CD8-positive, alpha-beta memory T cell (primary cell): ENCODE measurements at regions not wholly inside any gene's neighbourhood (a gene's known extent, or its start where the extent isn't known, plus 50 kb on each side); places are given as distances from the start of the nearest gene placed in this dataset.

Experiments used
- CTCF ChIA-PET: fragments of 350-600 bp; sonication (Branson Sonifier 250); formaldehyde crosslinking; loops from one replicate; lab custom pipeline; 2021; ENCODE audit warnings: antibody characterized with exemption; lab: Charles Lee
- POLR2A ChIA-PET: fragments of 350-600 bp; sonication (Branson Sonifier 250); formaldehyde crosslinking; loops from one replicate; lab custom pipeline; 2021; ENCODE audit warnings: antibody characterized with exemption; lab: Charles Lee
- DNase-seq, 5 donors: peaks; one replicate each; pipeline versions ENCODE4 v3.0.0 to v3.0.0-alpha.2; 2020 to 2022; ENCODE audit warnings: mixed read lengths in 1 of 5
- H3K27ac ChIP-seq: one replicate; pipeline ENCODE4 v1.7.0; 2013; ENCODE audit warnings: low read depth, mild to moderate bottlenecking, low read length, moderate library complexity
- H3K27me3 ChIP-seq: 2 replicates; pipeline ENCODE4 v1.7.0; 2013; ENCODE audit warnings: low read length, mild to moderate bottlenecking; ENCODE audit not compliant: insufficient read depth, poor library complexity, severe bottlenecking
- H3K36me3 ChIP-seq: 2 replicates; pipeline ENCODE4 v1.7.0; 2013; ENCODE audit warnings: mild to moderate bottlenecking, low read length, moderate library complexity; ENCODE audit not compliant: insufficient read depth
- H3K4me1 ChIP-seq: 2 replicates; pipeline ENCODE4 v1.7.0; 2013; ENCODE audit warnings: mild to moderate bottlenecking, low read length, moderate library complexity; ENCODE audit not compliant: insufficient read depth
- H3K4me3 ChIP-seq: 2 replicates; pipeline ENCODE4 v1.7.0; 2013; ENCODE audit warnings: mild to moderate bottlenecking, low read length
- H3K9me3 ChIP-seq: 2 replicates; pipeline ENCODE4 v1.7.0; 2013; ENCODE audit warnings: mild to moderate bottlenecking, low read length
- H3K27ac Mint-ChIP-seq, 8 donors: one replicate each; pipeline ENCODE4 v1.8.0; 2020 to 2021; ENCODE audit warnings: mixed read lengths in 8 of 8, mild to moderate bottlenecking in 6 of 8, inconsistent platforms in 3 of 8, moderate library complexity in 3 of 8
- H3K27me3 Mint-ChIP-seq, 2 donors: one replicate each; pipeline ENCODE4 v1.8.0; 2020 to 2021; ENCODE audit warnings: mixed read lengths in 2 of 2, mild to moderate bottlenecking in 1 of 2, moderate library complexity in 1 of 2
- H3K36me3 Mint-ChIP-seq, 3 donors: one replicate each; pipeline ENCODE4 v1.8.0; 2020 to 2021; ENCODE audit warnings: mixed read lengths in 3 of 3, inconsistent platforms in 1 of 3, mild to moderate bottlenecking in 1 of 3
- H3K4me1 Mint-ChIP-seq, 3 donors: one replicate each; pipeline ENCODE4 v1.8.0; 2020 to 2021; ENCODE audit warnings: mixed read lengths in 3 of 3, inconsistent platforms in 1 of 3, mild to moderate bottlenecking in 1 of 3
- H3K4me3 Mint-ChIP-seq, 7 donors: one replicate each; pipeline ENCODE4 v1.8.0; 2020 to 2021; ENCODE audit warnings: mixed read lengths in 7 of 7, mild to moderate bottlenecking in 6 of 7, moderate library complexity in 4 of 7, inconsistent platforms in 2 of 7
- H3K9me3 Mint-ChIP-seq, 5 donors: one replicate each; pipeline ENCODE4 v1.8.0; 2020 to 2022; ENCODE audit warnings: mixed read lengths in 5 of 5, mild to moderate bottlenecking in 3 of 5, moderate library complexity in 2 of 5, inconsistent platforms in 1 of 5

- Mint-ChIP-seq H3K4me3 (no peak overlapping the region), H3K36me3 (no peaks in the 10 kb centered on the region), H3K27ac (no peak overlapping the region), H3K4me1 (peaks cover 0 to 3% (median 0%) of the 10 kb centered on the region in 3 donors), H3K27me3 (peaks cover 6 to 18% of the 10 kb centered on the region in 2 donors), H3K9me3 (no peaks in the 10 kb centered on the region)
- POLR2A ChIA-PET, result no interaction called here
- H3K27ac ChIP-seq, result no peak overlapping the region
- no peaks in the 10 kb centered on the region for H3K4me1 ChIP-seq
- CTCF ChIA-PET, result interaction anchor here (0.6 to 1.3 kb wide), 2 partner anchors 15 to 340 kb away, joined by 4 read pairs; no protein-coding TSS in a partner anchor
- H3K36me3 ChIP-seq, result no peaks in the 10 kb centered on the region
- no peak for DNase-seq
- no peaks in the 10 kb centered on the region for H3K9me3 ChIP-seq
- no peaks in the 10 kb centered on the region for H3K27me3 ChIP-seq
- H3K4me3 ChIP-seq, result no peak overlapping the region
Observed at GRCh38 chr4:81807386-81807785, 335.7 kb upstream of the RASGEF1B start.

DNA sequence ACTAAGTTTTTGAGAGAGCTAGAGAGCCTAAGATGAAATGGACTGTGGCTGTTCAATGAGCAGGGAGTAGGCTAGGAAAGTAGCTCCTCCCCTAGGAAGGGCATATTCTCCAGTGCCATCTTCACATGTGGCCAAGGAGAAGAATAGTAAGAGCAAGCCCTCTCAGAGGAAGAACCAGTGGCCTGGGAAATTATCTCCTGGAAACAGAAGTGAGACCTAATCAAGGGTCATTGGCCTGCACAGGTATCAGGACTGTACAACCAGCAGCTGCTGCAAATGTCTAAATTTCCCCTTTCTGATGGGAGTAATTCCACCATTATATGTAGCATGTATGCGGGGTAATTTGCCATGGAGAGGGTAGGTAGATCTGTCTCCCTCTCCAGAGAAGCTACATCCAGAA is 334.8 kb upstream of the RASGEF1B start:
- H3K4me3 Mint-ChIP-seq, result no peak overlapping the region
- Histone ChIP-seq H3K9me3 (no peaks in the 10 kb centered on the region), H3K4me3 (no peak overlapping the region), H3K36me3 (no peaks in the 10 kb centered on the region), H3K27me3 (no peaks in the 10 kb centered on the region), H3K27ac (no peak overlapping the region), H3K4me1 (no peaks in the 10 kb centered on the region)
- no peak for DNase-seq
- H3K4me1 Mint-ChIP-seq, result peaks cover 0 to 3% (median 0%) of the 10 kb centered on the region in 3 donors
- no peaks in the 10 kb centered on the region for H3K9me3 Mint-ChIP-seq
- H3K27ac Mint-ChIP-seq, result no peak overlapping the region
- peaks cover 4 to 9% of the 10 kb centered on the region in 2 donors for H3K27me3 Mint-ChIP-seq
- H3K36me3 Mint-ChIP-seq, result no peaks in the 10 kb centered on the region
- POLR2A ChIA-PET, result no interaction called here
- CTCF ChIA-PET, result interaction anchor here (0.6 to 1.5 kb wide), 4 partner anchors 16 to 339 kb away, joined by 3 to 6 read pairs (median 4); partner anchors contain the start of gene RASGEF1B

GRCh38 chr4:81804849-81805248 is 333.1 kb upstream of the RASGEF1B start:
- CTCF ChIA-PET, result no interaction called here
- H3K4me1 Mint-ChIP-seq, result peaks cover 0 to 3% (median 0%) of the 10 kb centered on the region in 3 donors
- POLR2A ChIA-PET, result no interaction called here
- H3K4me3 Mint-ChIP-seq, result no peak overlapping the region
- no peaks in the 10 kb centered on the region for H3K4me1 ChIP-seq
- no peaks in the 10 kb centered on the region for H3K36me3 Mint-ChIP-seq
- H3K27ac Mint-ChIP-seq, result no peak overlapping the region
- no peak overlapping the region for H3K4me3 ChIP-seq
- H3K9me3 Mint-ChIP-seq, result no peaks in the 10 kb centered on the region
- H3K27me3 ChIP-seq, result no peaks in the 10 kb centered on the region
- H3K9me3 ChIP-seq, result no peaks in the 10 kb centered on the region
- no peak for DNase-seq
- H3K36me3 ChIP-seq, result no peaks in the 10 kb centered on the region
- no peak overlapping the region for H3K27ac ChIP-seq
- H3K27me3 Mint-ChIP-seq, result peaks cover 0 to 5% of the 10 kb centered on the region in 2 donors

- Histone ChIP-seq H3K9me3 (no peaks in the 10 kb centered on the region), H3K27ac (no peak overlapping the region), H3K4me1 (no peaks in the 10 kb centered on the region), H3K36me3 (no peaks in the 10 kb centered on the region), H3K27me3 (no peaks in the 10 kb centered on the region), H3K4me3 (no peak overlapping the region)
- Mint-ChIP-seq H3K27me3 (peaks cover 0 to 5% of the 10 kb centered on the region in 2 donors), H3K4me3 (no peak overlapping the region), H3K9me3 (no peaks in the 10 kb centered on the region), H3K4me1 (peaks cover 0 to under 1% (median 0%) of the 10 kb centered on the region in 3 donors), H3K36me3 (no peaks in the 10 kb centered on the region), H3K27ac (no peak overlapping the region)
- CTCF ChIA-PET, result no interaction called here
- DNase-seq, result no peak
- POLR2A ChIA-PET, result no interaction called here
Observed at GRCh38 chr4:81802285-81802846, 330.7 kb upstream of the RASGEF1B start.

GRCh38 chr4:81799371-81799770 is 327.7 kb upstream of the RASGEF1B start:
- peaks cover 0 to 5% of the 10 kb centered on the region in 2 donors for H3K27me3 Mint-ChIP-seq
- Histone ChIP-seq H3K4me3 (no peak overlapping the region), H3K9me3 (no peaks in the 10 kb centered on the region), H3K4me1 (no peaks in the 10 kb centered on the region), H3K36me3 (no peaks in the 10 kb centered on the region), H3K27ac (no peak overlapping the region), H3K27me3 (no peaks in the 10 kb centered on the region)
- peaks cover 7 to 8% (median 7%) of the 10 kb centered on the region in 3 donors for H3K4me1 Mint-ChIP-seq
- peaks cover 0 to 2% (median 0%) of the 10 kb centered on the region in 5 donors for H3K9me3 Mint-ChIP-seq
- no peak overlapping the region for H3K27ac Mint-ChIP-seq
- ChIA-PET CTCF (no interaction called here), POLR2A (no interaction called here)
- peaks cover 0 to 10% (median 0%) of the 10 kb centered on the region in 3 donors for H3K36me3 Mint-ChIP-seq
- DNase-seq, result no peak
- H3K4me3 Mint-ChIP-seq, result no peak overlapping the region

- Mint-ChIP-seq H3K4me3 (peak overlapping the region in 6 of 7 donors; percentile 4 to 62 (median 20)), H3K27ac (peak overlapping the region in 7 of 8 donors; percentile 4 to 78 (median 49)), H3K36me3 (peaks cover 0 to 10% (median 2%) of the 10 kb centered on the region in 3 donors), H3K4me1 (peaks cover 7 to 8% (median 7%) of the 10 kb centered on the region in 3 donors), H3K27me3 (no peaks in the 10 kb centered on the region), H3K9me3 (peaks cover 0 to 2% (median 0%) of the 10 kb centered on the region in 5 donors)
- no peaks in the 10 kb centered on the region for H3K4me1 ChIP-seq
- POLR2A ChIA-PET, result no interaction called here
- H3K9me3 ChIP-seq, result no peaks in the 10 kb centered on the region
- H3K4me3 ChIP-seq, result no peak overlapping the region
- DNase-seq, result no peak
- H3K27ac ChIP-seq, result no peak overlapping the region
- CTCF ChIA-PET, result no interaction called here
- H3K27me3 ChIP-seq, result no peaks in the 10 kb centered on the region
- no peaks in the 10 kb centered on the region for H3K36me3 ChIP-seq
Observed at GRCh38 chr4:81796790-81797528, 325.3 kb upstream of the RASGEF1B start.

GRCh38 chr4:81792521-81792920 is 320.8 kb upstream of the RASGEF1B start:
- Histone ChIP-seq H3K4me1 (no peaks in the 10 kb centered on the region), H3K27me3 (no peaks in the 10 kb centered on the region), H3K4me3 (no peak overlapping the region), H3K36me3 (no peaks in the 10 kb centered on the region), H3K9me3 (no peaks in the 10 kb centered on the region), H3K27ac (no peak overlapping the region)
- Mint-ChIP-seq H3K4me3 (no peak overlapping the region), H3K27me3 (no peaks in the 10 kb centered on the region), H3K27ac (no peak overlapping the region), H3K4me1 (peaks cover 10 to 14% (median 13%) of the 10 kb centered on the region in 3 donors), H3K36me3 (peaks cover 0 to 10% (median 2%) of the 10 kb centered on the region in 3 donors), H3K9me3 (peaks cover 0 to 2% (median 0%) of the 10 kb centered on the region in 5 donors)
- POLR2A ChIA-PET, result no interaction called here
- DNase-seq, result no peak
- CTCF ChIA-PET, result interaction anchor here (1.1 kb wide), 1 partner anchor 320 kb away, joined by 3 read pairs; the partner anchor contains the start of gene RASGEF1B

GRCh38 chr4:81790477-81790876 is 318.8 kb upstream of the RASGEF1B start:
- CTCF ChIA-PET, result interaction anchor here (0.8 to 1.1 kb wide), 2 partner anchors 11 to 55 kb away, joined by 3 read pairs; no protein-coding TSS in a partner anchor
- H3K9me3 Mint-ChIP-seq, result no peaks in the 10 kb centered on the region

More at GRCh38 chr4:81790477-81790876, 318.8 kb upstream of the RASGEF1B start:
- Mint-ChIP-seq H3K4me1 (peaks cover 3 to 6% (median 6%) of the 10 kb centered on the region in 3 donors), H3K36me3 (peaks cover 0 to 2% (median 1%) of the 10 kb centered on the region in 3 donors), H3K4me3 (no peak overlapping the region), H3K27ac (peak overlapping the region in 1 of 8 donors; percentile 15), H3K27me3 (no peaks in the 10 kb centered on the region)
- POLR2A ChIA-PET, result no interaction called here
- Histone ChIP-seq H3K27ac (no peak overlapping the region), H3K36me3 (no peaks in the 10 kb centered on the region), H3K9me3 (no peaks in the 10 kb centered on the region), H3K4me1 (no peaks in the 10 kb centered on the region), H3K27me3 (no peaks in the 10 kb centered on the region), H3K4me3 (no peak overlapping the region)
- DNase-seq, result no peak
